Activated CD8-positive, alpha-beta memory T cell treated with anti-CD3 and anti-CD28 coated beads, Interleukin-2, amount 50 U/mL, for 48 hours (primary cell): ENCODE measurements at regions not wholly inside any gene's neighbourhood (a gene's known extent, or its start where the extent isn't known, plus 50 kb on each side); places are given as distances from the start of the nearest gene placed in this dataset.
"Not testable (repeated sequence)": the region's sequence is repeated elsewhere in the genome, so short reads cannot be mapped to it uniquely, and the experiment has no call there.

Source experiments
- DNase-seq: peaks from one replicate; pipeline ENCODE4 v3.0.0-alpha.2; 2020

DNA sequence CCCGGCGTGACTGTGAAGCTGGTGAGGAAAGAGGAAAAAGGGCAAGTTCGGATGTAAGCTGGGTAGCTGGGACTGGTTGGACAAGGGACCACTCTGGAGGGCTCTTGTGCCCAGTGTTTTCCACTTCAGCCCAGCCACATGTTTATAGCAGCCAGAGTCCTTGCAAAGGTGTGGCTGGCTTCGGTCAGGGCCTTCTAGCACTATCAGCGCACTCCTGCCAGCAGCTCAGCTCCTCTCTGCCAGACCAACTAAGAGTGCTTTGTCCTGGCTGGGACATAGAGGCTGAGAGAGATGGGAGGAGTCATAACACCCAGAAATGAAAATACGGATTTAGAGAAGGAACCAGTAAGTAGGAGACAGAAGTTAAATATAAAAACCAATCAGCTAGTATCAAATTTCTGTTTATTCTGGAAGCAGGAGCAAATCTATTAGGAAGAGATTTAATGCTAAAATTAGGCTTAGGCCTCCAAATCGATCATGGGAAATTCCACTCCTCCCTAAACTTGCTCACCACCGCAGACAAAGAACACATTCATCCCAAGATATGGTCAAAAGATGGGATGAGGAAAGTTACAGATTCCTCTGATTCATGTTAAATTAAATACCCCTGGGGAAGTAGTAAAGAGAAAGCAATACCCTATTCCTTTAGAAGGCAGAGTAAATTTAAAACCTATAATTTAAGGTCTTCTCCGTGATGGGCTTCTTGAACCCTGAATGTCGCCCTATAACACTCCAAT, 135.0 kb downstream of the RALA start:
- no peak for DNase-seq

DNA sequence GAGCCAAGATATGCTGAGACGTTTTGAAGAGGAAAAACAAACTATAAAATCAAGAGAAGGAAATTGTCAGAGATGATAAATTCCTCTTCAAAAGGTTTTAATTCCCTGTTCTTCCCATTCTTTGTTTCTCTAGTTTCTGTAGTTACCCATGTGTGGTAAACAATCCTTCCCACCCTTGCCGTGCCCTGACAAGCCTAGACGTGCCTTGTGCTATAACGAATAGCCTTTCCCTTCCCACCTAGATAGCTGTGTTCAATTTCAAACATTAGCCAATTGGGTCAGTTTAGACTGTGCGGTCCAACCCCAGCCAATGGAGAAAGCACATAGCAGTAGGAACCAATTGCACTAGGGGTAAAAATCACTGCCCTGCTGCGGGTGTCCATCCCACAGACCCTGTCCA, 138.1 kb downstream of the RALA start:
- DNase-seq: no peak

DNA sequence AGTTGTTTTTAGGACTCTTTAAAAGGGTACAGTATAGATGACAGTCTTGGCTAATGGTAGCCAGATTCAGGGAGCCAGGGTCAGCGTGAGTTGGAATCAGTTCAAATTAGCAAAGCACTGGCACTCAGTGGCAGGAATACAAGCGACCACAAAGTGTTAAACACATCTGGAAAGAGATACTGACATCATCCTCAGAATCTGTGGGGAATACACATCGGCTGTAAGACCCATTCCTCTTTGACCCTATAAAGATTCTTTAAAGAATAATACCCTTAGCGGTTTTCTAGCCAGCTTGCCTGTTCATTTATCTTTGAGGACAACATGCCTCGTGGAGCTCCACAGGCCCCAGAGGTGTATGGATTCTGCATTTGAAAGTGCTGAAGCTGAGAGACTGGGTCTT, 139.1 kb downstream of the RALA start:
- DNase-seq: not testable (repeated sequence)

DNA sequence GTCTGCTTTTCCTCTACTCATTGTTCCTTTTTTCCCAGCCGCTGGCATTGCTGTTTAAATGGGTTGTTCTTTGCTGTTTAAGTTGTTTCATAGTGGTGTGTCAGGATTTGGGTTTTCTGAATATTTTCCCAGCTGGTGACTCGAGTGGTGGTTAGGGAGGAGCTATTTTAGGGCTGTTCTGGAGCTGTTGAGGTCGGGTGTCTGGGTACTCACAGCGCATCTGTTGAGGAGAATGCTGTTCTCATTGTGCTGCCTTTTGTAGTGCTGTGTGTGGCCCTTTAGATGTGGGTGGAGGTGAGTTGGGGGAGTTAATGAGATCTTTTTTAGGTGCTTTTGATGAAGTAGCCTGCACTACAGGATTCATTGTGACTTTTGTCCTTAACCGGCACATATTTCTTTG, 139.5 kb downstream of the RALA start:
- DNase-seq: not testable (repeated sequence)

DNA sequence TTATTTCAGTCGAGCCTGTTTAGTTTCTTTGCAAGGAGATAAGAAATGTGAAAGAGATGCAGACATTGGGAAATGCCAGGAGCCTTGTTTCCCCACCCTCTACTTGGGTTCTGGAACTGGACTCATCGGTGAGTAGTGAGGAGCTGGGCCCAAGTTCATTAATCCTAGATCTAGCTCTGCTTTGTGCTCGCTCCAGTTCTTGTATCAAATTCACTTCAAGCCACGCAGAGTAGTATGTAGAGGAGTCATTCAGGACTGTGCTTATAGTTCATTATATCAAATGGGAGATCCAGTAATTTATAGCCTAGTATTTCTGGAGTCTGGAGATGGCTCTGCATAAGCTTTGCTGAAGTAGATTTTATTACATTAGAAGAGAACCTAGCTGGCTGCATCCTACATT, 142.5 kb downstream of the RALA start:
- DNase-seq: not testable (repeated sequence)

DNA sequence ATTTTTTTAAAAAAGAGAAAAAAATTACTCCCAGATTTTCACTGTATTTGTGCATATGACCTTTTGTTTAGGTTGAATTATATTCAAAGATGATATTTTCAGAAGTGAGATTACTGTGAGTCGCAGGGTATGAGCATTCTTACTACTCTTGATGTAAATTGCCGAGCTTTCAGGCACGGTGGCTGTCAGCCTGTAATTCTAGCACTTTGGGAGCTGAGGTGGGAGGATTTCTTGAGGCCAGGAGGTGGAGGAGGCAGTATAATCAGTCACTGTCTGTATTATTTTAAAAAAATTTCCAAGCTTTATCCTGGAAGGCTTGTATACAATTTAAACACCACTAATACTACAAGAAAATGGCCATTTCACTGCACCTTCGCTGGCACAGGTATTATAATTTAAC, 145.1 kb downstream of the RALA start:
- DNase-seq: not testable (repeated sequence)

DNA sequence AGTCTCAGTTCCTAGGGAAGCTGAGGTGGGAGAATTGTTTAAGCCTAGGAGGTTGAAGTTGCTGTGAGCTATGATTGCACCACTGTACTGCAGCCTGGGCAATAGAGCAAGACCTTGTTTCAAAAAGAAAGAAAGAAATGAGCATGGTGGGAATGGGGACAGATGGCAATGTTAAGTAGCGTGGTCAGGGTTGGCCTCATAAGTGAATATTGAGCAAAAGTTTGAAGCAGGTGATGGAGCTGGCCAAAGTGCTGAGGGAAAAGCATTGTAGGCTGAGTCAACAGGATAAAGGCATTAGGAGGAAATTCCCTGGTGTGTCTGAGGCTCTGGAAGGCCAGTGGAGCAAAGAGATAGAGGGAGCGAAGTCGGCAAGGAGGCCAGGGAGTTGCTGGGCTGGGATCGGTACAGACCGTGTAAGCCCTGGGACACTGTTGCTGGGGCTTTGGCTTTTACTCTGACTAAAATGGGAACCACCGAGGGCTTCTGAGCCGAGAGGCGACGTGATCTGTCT, 151.0 kb downstream of the RALA start:
- DNase-seq: not testable (repeated sequence)

DNA sequence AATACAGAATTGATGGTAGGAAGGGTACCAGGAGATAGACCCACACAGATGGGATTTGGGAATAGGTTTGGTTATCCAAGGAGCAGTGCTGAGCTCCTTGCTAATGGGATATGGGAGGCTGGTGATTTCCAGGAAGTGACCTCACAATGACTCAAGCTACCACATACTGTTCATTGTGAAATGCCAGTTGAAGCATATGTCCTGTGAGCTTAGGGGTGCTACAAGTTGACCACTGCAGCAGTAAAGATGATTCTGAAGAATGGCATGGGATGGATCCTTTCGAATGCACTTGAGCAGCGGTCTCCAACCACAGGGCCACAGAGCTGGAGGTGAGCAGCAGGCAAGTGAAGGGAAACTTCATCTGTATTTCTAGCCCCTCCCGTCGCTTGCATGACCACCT, 158.2 kb downstream of the RALA start:
- not testable (repeated sequence) for DNase-seq

DNA sequence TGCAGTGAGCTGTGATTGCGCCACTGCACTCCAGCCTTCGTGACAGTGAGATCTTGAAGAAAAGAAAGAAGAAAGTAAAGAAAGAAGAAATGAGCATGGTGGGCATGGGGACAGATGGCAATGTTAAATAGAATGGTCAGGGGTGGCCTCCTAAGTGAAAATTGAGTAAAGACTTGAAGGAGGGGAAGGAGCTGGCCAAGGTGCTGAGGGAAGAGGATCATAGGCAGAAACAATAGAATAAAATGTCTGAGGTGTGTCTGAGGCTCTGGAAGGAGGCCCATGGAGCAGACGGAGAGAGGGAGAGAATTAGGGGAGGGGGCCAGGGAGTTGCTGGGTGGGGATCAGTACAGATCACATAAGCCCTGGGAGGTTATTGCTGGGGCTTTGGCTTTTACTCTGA, 163.1 kb downstream of the RALA start:
- not testable (repeated sequence) for DNase-seq

DNA sequence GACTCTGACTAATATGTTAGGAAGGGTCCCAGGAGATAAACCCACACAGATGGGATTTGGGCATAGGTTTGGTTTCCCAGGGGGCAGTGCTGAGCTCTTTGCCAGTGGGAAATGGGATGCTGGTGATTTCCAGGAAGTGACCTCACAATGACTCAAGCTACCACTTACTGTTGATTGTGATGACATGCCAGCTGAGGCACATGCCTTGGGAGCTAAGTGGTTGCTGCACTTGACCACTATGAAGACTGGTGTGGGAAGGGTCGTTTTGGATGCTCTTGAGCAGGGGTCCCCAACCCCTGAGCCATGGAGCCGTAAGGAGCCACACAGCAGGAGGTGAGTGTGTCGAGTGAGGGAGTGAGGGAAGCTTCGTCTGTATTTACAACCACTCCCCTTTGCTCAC, 159.0 kb upstream of the CDK13 start:
- DNase-seq: not testable (repeated sequence)

DNA sequence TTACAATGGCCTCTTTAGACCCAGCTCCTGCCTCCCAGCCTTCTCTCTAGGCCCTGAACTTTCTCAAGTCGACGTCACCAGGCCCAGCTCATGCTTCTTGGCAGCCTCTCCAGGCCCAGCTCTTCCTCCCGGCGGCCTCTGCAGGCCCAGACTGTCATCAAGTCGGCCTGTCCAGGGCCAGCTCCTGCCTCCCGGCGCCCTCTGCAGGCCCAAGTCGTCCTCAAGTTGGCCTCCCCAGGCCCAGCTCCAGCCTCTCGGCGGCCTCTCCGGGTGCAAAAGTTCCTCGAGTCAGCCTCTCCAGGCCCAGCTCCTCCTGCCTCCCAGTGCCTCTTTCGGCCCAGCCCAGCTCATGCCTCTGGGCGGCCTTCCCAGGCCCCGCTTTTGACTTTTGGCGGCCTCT, 158.1 kb upstream of the CDK13 start:
- DNase-seq: not testable (repeated sequence)

DNA sequence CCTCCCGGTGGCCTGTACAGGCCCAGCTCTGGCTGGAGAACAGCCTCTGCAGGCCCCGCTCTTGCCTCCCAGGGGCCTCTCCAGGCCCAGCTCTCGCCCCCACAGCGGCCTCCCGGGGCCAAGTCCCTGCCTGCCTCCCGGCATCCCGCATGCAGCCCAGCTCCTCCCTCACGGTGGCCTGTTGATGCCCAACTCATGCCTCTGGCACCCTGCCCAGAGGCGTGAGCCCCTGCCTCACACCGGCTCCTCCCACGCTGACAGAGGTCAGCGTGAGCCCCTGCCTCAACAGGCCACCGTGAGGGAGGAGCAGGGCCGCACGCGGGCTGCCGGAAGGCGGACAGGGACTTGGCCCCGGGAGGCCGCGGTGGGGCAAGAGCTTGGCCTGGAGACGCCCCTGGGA, 157.0 kb upstream of the CDK13 start:
- DNase-seq: not testable (repeated sequence)

DNA sequence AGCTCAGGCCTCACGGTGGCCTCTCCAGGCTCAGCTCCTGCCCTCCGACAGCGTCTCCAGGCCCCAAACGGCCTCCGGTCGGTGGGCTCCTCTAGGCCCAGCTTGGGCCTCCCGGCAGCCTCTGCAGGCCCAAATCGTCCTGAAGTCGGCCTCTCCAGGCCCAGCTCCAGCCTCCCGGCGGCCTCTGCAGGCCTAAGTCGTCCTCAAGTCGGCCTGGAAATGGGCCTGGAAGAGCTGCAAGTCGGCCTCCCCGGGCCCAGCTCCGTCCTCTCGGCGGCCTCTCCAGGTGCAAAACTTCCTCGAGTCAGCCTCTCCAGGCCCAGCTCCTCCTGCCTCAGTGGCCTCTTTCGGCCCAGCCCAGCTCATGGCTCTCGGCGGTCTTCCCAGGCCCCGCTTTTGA, 156.2 kb upstream of the CDK13 start:
- not testable (repeated sequence) for DNase-seq

DNA sequence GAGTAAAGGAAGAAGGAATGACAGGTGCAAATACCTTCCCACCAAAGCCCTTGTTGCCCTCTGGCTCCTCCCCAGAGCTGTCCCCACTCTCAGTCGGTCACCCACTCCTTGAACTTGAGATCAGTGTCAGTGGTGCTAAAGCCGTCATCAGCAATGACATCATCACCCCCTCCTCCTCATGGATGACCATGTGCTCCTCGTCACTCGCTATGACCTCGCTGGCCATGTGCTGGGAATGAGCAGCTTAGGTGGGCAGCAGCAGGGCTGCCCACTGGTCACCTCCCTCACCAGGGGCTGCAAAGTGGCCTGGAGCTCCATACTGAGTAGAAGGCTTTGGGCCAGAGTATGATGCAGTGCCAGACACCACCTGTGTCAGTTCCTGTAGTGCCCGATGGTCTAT, 153.1 kb upstream of the CDK13 start:
- DNase-seq: not testable (repeated sequence)

DNA sequence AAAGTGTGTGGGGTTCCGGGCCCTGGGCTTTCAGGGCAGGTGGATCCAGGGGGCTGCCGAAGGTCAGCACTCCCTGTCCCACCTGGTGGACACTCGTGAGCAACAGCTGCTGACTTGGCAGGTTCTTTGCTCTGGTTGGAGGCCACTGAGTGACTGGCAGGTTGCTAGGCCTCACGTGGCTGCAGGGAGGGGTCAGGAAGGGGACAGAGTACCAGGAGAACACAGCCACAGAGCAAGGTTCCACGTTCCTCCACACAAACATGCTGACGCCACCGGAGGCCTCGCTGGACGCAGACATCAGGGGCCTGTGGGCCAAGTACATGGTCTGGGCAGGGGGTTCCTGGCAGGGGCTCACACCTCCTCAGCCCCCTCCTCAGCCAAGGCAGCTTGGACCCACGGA, 152.0 kb upstream of the CDK13 start:
- DNase-seq: not testable (repeated sequence)

DNA sequence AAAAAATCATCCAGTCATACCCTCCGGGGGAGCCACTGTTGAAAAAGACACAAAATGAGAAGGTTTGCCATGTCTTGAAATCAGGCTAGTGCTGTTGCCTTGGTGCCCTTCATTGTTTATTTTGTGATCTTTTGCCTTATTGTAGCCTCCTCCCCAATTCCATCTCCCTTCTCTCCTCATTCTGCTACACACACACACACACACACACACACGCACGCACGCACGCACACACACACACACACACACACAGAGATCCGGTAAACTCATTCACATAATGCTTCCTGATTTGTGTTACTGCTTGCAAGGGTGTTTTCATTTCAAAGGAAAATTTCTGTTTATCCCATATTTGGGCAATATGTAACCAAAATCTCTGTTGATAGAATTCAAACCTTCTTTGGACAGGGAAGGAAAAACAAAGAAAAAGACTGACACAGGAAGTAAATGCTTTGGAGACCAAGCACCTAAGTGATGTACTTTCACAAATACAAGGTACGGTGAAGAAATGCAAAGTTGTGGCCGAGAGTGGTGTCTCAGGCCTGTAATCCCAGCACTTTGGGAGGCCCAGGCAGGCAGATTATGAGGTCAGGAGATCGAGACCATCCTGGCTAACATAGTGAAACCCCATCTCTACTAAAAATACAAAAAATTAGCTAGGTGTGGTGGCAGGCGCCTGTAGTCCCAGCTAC, 141.1 kb upstream of the CDK13 start:
- DNase-seq: no peak

DNA sequence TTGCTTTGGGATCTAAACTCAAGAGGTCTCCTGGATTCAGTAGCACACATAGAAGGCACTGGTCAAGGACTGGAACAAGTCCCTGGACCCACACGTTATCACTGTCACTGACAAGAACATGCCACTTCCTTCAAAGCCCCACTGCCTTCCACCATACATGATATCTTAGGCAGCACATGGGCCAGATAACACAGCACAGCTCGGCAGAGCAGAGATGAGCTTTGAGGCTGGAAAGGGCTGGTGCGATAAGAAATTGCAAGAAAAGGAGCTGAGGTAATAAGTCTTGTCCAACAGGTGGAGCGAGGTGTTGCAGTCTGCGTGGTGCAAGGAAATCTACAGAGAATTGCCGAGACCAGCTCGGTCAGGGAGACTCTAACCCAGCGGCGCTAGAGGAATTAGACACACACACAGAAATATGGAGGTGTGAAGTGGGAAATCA, 139.8 kb upstream of the CDK13 start:
- no peak for DNase-seq

DNA sequence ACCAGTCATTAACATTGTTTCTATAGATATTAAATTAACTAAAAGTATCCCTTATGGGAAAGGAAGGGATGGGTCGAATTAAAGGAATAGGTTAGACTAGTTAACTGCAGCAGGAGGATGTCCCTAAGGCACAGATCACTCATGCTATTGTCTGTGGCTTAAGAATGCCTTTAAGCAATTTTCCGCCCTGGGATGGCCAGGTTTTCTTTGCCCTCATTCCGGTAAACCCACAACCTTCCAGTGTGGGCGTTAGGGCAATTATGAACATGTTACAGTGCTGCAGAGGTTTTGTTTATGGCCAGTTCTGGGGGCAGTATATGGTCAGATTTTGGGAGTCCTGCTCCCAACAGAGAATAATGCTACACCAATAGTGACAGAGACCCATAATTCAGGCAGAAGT, 139.3 kb upstream of the CDK13 start:
- no peak for DNase-seq

DNA sequence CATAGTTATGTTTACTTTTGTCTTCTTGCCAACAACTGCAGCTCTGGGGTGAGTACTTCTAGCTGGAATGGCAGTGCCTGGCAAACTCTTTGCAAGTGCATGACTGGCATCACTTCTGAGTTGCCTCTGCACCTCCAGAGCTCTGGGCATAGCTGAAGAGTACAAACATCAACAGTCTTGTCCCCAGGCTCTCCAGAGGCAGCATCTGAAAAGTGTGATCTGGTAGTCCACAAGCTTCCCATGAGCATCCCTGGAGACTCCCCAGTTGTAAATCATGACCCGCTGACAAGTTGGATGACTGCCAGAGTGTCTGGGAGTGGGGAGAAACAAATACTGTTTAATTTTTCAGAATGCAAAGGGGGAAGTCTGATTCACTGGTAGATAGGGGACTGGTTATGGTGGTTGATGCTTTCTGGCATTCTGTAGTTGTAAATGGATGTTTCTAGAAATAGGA, 138.9 kb upstream of the CDK13 start:
- no peak for DNase-seq

DNA sequence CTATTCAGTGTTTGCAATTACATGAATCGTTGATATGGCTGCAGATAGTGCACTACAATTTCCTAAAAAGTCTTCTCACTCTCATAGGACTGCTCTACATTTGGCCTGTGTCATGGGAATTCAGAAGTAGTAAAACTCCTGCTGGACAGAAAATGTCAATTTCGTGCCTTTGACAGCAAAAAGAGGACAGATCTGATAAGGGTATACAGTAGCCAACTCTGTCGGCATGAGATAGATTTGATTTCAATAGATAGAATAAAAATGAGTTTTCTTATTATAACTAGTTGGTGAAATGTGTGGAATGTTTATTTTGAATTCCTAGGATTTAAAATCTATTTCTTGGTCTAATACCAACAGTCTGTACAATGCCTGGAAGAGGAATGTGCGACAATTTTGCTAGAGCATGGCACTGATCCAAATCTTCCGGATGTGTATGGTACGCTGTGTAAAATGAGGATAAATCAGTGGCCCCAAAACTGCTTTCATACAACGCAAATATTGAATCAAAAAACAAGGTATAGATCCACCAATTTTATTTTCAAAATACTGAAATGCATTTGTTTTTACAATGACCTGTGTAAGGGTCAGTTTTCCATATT, 133.5 kb upstream of the CDK13 start:
- DNase-seq: no peak

DNA sequence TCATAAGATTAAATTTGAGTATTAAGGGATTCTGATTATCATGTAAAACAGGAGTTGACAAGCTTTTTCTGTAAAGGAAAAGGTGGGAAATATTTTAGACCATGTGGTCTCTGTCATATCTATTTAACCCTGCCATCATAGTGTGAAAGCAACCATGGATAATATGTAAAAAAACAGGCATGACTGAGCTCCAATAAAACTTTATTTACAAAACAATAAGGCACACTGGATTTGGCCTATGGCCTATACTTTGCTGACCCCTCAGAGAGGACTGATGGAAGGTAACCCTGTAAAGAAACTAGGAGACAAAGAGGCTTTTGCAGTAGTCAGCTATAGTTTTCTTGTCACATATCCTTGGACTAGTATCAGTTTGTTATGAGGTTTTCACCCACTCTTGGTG, 130.5 kb upstream of the CDK13 start:
- DNase-seq: no peak

DNA sequence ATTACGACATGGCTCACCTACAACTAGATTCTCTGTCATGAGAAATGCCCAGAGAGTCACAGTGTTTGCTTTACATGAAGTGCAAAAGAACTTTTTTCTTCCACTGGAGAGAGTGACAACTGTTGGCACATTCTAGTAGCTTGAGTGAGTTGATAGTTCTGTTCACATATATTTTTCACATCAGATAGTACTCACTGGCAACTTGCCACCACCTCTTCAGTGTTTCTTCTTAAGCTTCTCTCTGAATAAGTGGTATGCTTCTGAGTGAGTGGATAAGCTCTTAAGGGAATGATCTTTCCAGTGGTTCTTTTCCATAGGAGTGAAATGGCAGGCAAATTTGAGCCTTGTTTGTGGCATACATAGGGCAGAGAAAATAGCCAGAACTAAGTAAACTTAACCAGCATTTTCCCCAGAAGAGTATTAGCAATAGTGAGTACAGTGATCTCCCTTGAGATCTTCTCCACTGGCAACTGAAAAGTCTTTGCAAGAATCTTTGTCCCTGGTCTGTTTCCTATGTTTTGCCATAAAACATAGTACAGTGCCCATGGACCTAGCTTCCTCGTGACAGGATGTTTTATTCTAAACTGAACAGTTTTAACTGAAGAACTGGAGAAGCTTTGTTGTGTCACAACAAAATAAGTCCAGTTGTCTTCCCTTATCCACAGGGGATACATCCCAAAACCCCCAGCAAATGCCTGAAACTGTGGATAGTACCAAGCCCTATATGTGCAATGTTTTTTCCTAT, 125.4 kb upstream of the CDK13 start:
- no peak for DNase-seq

DNA sequence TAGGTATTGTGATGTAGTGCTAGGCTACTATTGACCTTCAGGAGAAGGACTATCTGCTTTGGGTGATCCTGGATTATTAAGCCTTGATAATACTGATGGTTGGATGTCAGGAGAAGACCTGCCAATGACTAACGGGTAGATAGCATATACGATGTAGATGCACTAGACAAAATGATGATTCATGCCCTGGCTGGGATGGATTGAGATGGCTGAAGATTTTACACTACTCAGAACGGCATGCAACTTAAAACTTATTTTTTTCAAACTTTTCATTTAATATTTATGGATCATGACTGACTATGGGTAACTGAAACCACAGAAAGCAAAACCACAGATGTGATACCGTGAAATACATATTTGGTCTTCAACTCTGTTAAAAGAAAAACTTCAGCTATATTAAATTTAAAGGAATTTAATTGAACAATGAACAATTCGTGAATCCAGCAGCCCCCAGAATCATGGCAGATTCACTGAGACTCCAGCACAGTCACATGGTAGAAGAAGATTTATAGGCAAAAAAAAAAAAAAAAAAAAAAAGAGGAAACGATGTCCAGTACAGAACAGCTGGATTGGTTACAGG, 124.6 kb upstream of the CDK13 start:
- no peak for DNase-seq
